Transverse colon (tissue), 4 donors: ENCODE measurements at regions not wholly inside any gene's neighbourhood (a gene's known extent, or its start where the extent isn't known, plus 50 kb on each side); places are given as distances from the start of the nearest gene placed in this dataset.

ENCODE experiments used
- DNase-seq: peaks from one replicate; pipeline ENCODE4 v3.0.0-alpha.2; 2019
- H3K27ac ChIP-seq, 4 donors: fragments of 200-600 bp; sonication (generic); 2 replicates each; pipeline ENCODE4 v1.5.1; 2016 to 2018; ENCODE audit warnings: inconsistent platforms in 4 of 4
- H3K27me3 ChIP-seq: fragments of 200-600 bp; sonication (generic); 2 replicates; pipeline ENCODE4 v1.5.1; 2017; ENCODE audit warnings: inconsistent platforms
- H3K36me3 ChIP-seq, 4 donors: fragments of 200-600 bp; sonication (generic); 2 replicates each; pipeline ENCODE4 v1.5.1; 2017 to 2019; ENCODE audit warnings: inconsistent platforms in 4 of 4
- H3K4me1 ChIP-seq, 4 donors: fragments of 200-600 bp; sonication (generic); 2 replicates each; pipeline ENCODE4 v1.5.1; 2017 to 2020; ENCODE audit warnings: inconsistent platforms in 4 of 4
- H3K4me3 ChIP-seq, 4 donors: fragments of 200-600 bp; sonication (generic); 1 replicate in 1 of 4; 2 replicates in 3 of 4; pipeline versions ENCODE4 v1.5.1 to v1.6.1; 2017 to 2019; ENCODE audit warnings: inconsistent platforms in 4 of 4
- H3K9me3 ChIP-seq, 2 donors: fragments of 200-600 bp; sonication (generic); 2 replicates each; pipeline ENCODE4 v1.5.1; 2017 to 2019; ENCODE audit warnings: inconsistent platforms in 2 of 2
- EP300 ChIP-seq: sonication (generic); formaldehyde crosslinking; IDR thresholded peaks from one replicate; pipeline ENCODE4 v1.6.1; 2017; ENCODE audit warnings: antibody characterized with exemption, low read depth
- POLR2A ChIP-seq: fragments of 450-650 bp; IDR thresholded peaks from one replicate; pipeline ENCODE4 v1.6.1; 2016; ENCODE audit warnings: antibody characterized with exemption, mild to moderate bottlenecking, moderate library complexity
- POLR2AphosphoS5 ChIP-seq, 3 donors: sonication (generic); formaldehyde crosslinking; IDR thresholded peaks; one replicate each; pipeline ENCODE4 v1.6.1; 2016; ENCODE audit warnings: antibody characterized with exemption in 3 of 3
- WGBS, 2 donors: methylation state at CpG; one replicate each; pipeline ENCODE4 v1.1.5; 2018; ENCODE audit warnings: low coverage in 1 of 2; 5-methylcytosine and 5-hydroxymethylcytosine counted together
- in situ Hi-C, 4 donors: fragments of 200-750 bp; cut with MboI; loops; one replicate each; pipeline versions ENCODE4 v1.15.0 to v1.15.1; 2017; ENCODE audit warnings: low sequenced_read_pairs in 3 of 4, low pct_ligation_motif_present in 1 of 4, low pct_unique_long_range_greater_than_20kb in 1 of 4
- intact Hi-C: fragments of 100-400 bp; cut with DNase I; formaldehyde crosslinking; loops from one replicate; pipeline ENCODE4 v1.15.1; 2023; ENCODE audit warnings: low total_unique reads
- TF ChIP-seq, protein P1 (sequence below), 5 experiments: fragments of 200-600 bp in 3 of 5; fragments of 450-650 bp in 2 of 5; sonication (generic) in 3 of 5; IDR thresholded peaks; 1 replicate in 2 of 5; 2 replicates in 3 of 5; pipeline ENCODE4 v1.5.1; 2016 to 2017; ENCODE audit warnings: antibody characterized with exemption in 5 of 5, inconsistent platforms in 3 of 5, mild to moderate bottlenecking in 2 of 5, moderate library complexity in 1 of 5

DNA sequence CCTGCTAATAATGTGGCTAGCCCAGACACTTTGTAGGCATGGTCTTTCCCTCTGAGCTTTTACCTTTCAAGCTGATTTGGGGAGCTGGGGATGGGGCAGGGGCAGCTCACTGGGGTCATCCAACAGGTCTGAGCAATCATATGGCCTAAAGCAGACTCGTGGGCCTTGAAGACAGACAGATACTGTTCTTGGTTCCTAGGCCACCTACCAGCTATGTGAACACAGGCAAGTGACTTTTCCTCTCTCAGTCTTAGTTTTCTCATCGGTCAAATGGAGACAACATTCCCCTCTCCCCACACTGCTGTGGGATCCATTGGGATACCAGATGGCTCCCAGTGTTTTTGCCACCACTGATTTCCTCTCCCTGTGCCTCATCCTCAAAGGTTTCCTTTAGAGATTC is 181.8 kb downstream of the RRAGC start:
- H3K27me3 ChIP-seq = no peaks in the 10 kb centered on the region
- WGBS, 2 donors = 68% methylated on average over 2 of the region's 2 CpGs; no CpG with 5 or more reads in 1 of the 2 donors
- no peaks in the 10 kb centered on the region for H3K36me3 ChIP-seq
- no peak overlapping the region for H3K4me3 ChIP-seq
- TF ChIP-seq POLR2A (no peak), POLR2AphosphoS5 (IDR thresholded peaks at IDR 0.05) (no peak), EP300 (no peak)
- TF ChIP-seq, protein P1, sequence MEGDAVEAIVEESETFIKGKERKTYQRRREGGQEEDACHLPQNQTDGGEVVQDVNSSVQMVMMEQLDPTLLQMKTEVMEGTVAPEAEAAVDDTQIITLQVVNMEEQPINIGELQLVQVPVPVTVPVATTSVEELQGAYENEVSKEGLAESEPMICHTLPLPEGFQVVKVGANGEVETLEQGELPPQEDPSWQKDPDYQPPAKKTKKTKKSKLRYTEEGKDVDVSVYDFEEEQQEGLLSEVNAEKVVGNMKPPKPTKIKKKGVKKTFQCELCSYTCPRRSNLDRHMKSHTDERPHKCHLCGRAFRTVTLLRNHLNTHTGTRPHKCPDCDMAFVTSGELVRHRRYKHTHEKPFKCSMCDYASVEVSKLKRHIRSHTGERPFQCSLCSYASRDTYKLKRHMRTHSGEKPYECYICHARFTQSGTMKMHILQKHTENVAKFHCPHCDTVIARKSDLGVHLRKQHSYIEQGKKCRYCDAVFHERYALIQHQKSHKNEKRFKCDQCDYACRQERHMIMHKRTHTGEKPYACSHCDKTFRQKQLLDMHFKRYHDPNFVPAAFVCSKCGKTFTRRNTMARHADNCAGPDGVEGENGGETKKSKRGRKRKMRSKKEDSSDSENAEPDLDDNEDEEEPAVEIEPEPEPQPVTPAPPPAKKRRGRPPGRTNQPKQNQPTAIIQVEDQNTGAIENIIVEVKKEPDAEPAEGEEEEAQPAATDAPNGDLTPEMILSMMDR (IDR thresholded peaks at IDR 0.05) = no peak
- in situ Hi-C loops = no loop called here
- no peaks in the 10 kb centered on the region for H3K4me1 ChIP-seq
- DNase-seq = no peak
- intact Hi-C loops = no loop called here
- H3K9me3 ChIP-seq = no peaks in the 10 kb centered on the region
- H3K27ac ChIP-seq = no peak overlapping the region

DNA sequence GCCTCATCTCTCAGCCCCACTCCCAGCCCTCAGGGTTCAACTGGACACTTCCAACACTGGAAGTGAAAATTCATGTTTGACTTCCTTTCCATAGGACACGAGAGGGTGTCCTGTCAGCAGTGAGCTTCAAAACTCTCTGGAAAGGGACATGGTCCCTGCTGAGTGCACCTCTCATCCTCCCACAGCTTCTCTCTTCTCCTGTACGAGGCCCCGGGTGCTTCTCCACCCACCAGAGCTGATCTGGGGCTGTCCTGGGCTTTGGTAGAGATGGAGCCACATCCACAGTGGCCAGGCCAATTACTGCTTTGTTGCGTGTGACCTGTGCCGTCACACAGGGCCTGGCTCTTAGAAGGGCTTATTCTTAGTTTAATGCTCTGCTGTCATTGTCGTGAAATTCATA is 182.3 kb downstream of the RRAGC start:
- H3K27me3 ChIP-seq = no peaks in the 10 kb centered on the region
- TF ChIP-seq EP300 = no peak
- TF ChIP-seq POLR2AphosphoS5 (IDR thresholded peaks at IDR 0.05) = no peak
- TF ChIP-seq, protein P1 (IDR thresholded peaks at IDR 0.05) = no peak
- TF ChIP-seq POLR2A = no peak
- H3K4me1 ChIP-seq = no peaks in the 10 kb centered on the region
- H3K27ac ChIP-seq = no peak overlapping the region
- no peaks in the 10 kb centered on the region for H3K36me3 ChIP-seq
- no peak overlapping the region for H3K4me3 ChIP-seq
- no peak for DNase-seq
- WGBS, 2 donors = 75% methylated on average over 6 of the region's 6 CpGs; no CpG with 5 or more reads in 1 of the 2 donors
- intact Hi-C loops = no loop called here
- in situ Hi-C loops = no loop called here
- H3K9me3 ChIP-seq = no peaks in the 10 kb centered on the region

DNA sequence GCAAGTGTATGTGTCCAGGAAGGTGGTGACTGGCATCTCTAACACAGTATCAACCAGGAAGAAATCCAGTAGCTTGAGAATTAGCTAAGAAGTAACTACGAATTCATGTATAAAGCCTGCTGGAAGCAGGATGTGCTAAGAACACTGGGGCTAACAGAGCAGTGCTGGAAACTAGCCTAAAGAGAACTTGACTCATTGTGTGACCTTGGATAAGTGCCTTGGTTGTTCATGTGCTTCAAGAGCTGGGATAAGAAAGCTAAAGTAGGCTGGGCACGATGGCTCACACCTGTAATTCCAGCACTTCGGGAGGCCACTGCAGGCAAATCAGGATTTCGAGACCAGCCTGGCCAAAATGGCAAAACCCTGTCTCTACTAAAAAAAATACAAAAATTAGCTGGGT is 186.9 kb downstream of the RRAGC start:
- Histone ChIP-seq H3K36me3 (no peaks in the 10 kb centered on the region), H3K9me3 (no peaks in the 10 kb centered on the region), H3K27ac (no peak overlapping the region), H3K27me3 (no peaks in the 10 kb centered on the region), H3K4me1 (no peaks in the 10 kb centered on the region), H3K4me3 (no peak overlapping the region)
- DNase-seq = no peak
- intact Hi-C loops = no loop called here
- in situ Hi-C loops = no loop called here
- WGBS, 2 donors = 77 to 81% methylated on average over 4 of the region's 4 CpGs
- TF ChIP-seq, protein P1 (IDR thresholded peaks at IDR 0.05) = no peak
- TF ChIP-seq POLR2A (no peak), POLR2AphosphoS5 (IDR thresholded peaks at IDR 0.05) (no peak), EP300 (no peak)

DNA sequence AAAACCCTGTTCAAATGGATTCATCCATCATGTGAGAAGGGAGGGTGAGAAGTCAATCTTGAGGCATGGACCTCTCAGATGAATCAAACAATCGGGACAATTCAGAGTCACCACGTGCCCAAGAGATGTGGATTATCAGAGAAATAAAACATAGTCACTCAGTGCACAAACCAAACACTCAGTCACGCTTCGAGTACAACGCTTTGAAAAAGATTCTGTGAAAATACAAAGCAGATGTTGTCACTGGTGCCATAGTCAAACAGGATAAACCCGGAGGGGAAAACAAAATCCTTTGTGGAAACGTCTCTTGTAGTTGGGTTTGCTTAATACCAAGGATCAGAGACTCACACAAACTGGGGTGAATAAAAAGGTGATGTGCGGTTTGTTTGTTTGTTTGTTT is 188.4 kb downstream of the RRAGC start:
- no peak overlapping the region for H3K27ac ChIP-seq
- no peaks in the 10 kb centered on the region for H3K27me3 ChIP-seq
- no peaks in the 10 kb centered on the region for H3K9me3 ChIP-seq
- H3K4me3 ChIP-seq = no peak overlapping the region
- no peak for DNase-seq
- intact Hi-C loops = no loop called here
- in situ Hi-C loops = no loop called here
- H3K4me1 ChIP-seq = no peaks in the 10 kb centered on the region
- TF ChIP-seq, protein P1 (IDR thresholded peaks at IDR 0.05) = no peak
- TF ChIP-seq POLR2A (no peak), EP300 (no peak), POLR2AphosphoS5 (IDR thresholded peaks at IDR 0.05) (no peak)
- no peaks in the 10 kb centered on the region for H3K36me3 ChIP-seq
- 77 to 94% methylated on average over 8 of the region's 8 CpGs for WGBS, 2 donors
